NCI-H526 treated with DMSO at 0.1 percent for 48 hours (cell line): ENCODE measurements at regions not wholly inside any gene's neighbourhood (a gene's known extent, or its start where the extent isn't known, plus 50 kb on each side); places are given as distances from the start of the nearest gene placed in this dataset.
"Not testable (repeated sequence)": the region's sequence is repeated elsewhere in the genome, so short reads cannot be mapped to it uniquely, and the experiment has no call there.

Source experiments
- DNase-seq: peaks from one replicate; lab custom pipeline; 2025; lab: John Stamatoyannopoulos, UW

DNA sequence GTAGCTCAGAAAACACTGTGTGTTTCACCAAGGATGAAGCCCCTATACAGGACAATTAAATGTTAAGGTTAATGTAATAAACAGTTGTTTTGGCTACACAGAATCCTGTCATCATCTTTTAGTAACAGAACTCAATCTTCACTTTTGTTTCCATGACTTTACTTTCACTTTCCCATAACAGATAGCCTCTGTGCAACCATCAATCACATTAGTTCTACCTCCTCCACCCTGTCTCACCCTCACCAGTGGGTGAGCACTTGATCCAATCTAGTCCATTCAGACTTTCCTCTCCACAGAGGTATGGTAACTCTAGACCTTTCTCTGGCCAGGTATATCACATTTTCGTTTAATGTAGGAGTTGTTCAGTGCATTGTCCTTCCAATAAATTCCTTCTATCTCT lies 1018.5 kb downstream of the ADGRL2 start:
- DNase-seq, result no peak

DNA sequence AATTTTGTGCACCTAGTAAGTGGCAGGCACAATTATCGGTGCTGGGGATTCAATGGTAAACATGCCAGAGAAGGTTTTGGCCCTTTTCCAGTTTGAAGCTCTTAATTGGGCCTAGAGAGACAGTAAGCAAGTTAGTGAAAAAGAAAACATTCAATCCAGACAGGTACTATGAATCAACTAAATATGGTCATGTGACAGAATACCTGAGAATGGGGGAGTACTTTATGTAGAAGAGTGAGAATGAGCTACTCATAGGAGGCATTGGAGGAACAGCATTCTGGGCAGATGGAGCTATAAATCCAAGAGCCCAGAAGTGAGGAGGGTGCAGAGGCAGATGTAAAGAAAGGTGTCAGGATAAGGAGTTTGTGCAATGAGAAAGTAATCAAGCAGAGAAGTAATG lies 1017.9 kb downstream of the ADGRL2 start:
- no peak for DNase-seq

DNA sequence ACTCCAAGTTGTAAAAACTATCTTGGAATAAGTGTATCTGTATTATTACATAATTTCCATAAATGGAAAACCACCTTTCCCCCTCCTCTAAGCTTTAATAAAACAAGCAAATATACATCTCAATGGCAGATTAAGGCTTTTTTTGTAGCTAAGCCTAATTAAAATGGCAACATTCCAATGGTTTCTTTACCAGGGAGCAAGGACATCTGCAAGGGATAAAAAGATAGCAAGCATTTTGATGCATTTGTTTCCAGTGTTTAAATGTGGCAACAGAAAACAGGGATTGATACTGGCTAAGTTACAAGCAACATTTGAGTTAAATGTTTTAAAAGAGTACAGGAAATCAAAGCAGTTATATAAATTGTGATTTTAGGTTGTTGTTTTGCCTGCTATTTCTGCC lies 1012.7 kb downstream of the ADGRL2 start:
- DNase-seq, result no peak

DNA sequence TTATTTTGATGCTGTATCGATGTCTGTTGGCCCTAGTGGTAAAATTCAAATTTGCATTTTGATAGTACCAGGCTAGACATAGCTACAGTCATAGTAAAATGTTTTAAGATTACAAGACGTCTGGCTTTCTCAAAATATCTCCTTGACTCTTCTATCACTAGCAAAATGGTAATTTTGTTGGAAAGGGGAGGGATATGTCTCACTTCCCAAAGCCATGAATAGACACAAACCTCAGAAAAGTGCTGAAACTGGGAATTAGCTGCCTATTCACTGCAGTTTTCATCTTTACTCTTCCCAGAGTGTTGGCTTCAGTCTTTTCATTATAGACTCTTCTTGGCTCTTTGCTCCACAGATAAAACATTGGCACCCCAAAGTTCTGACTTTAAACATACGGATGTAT lies 1009.9 kb downstream of the ADGRL2 start:
- no peak for DNase-seq

DNA sequence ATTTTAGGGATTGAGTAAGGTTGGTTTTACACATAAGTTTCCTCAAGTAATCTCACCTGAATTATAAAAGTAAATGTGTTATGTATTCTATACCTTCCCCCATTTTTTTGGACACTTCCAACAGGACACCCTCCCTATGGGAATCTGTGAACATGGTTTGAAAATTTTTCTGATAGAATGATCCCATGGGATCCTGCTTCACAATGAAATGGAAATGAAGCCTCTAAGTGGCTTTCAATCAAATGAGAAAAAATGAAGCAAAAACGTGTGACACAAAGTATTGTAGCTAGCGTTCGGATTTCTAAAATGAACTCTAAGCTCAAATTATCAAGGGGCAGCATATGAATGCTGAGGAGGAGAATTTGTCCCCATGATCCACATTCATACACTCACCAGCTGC lies 1006.8 kb downstream of the ADGRL2 start:
- DNase-seq, result no peak

DNA sequence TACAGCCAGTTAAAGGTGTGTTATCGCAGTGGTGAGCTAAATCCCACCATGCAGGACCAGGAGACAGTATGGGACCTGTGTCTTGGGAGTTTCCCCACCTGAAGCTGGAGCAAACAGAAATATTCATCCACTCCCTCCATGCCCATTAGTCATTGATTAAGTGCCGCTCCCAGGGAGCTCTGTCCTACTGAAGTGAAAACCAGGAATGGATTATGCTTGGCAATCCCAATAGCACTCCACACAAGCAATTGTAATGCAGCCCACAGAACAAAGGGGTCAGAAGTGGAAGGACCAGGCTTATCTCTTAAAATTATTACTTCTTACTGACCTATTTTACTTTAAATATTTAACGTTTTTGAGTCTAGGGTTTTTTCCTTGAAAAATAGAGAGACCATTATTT lies 1005.4 kb downstream of the ADGRL2 start:
- no peak for DNase-seq

DNA sequence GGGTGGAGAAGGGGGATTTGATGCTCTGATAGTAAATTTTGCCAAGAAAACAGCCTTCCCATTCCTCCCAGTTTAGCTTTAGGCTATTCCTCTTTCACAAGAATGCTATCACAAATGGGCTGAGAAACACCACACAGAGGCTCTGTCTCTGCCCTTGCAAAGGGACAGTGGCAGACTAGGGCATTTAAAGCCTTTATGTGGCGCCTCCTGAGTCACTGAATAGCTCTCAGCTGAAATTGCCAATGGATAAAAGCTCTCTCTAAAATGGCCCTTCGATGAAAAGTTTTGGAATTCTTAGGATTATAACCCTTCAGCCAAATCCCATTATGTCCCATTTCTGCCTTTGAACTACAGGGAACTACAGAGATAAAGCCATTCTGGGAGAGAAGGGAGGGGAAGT lies 1000.4 kb downstream of the ADGRL2 start:
- DNase-seq, result no peak

DNA sequence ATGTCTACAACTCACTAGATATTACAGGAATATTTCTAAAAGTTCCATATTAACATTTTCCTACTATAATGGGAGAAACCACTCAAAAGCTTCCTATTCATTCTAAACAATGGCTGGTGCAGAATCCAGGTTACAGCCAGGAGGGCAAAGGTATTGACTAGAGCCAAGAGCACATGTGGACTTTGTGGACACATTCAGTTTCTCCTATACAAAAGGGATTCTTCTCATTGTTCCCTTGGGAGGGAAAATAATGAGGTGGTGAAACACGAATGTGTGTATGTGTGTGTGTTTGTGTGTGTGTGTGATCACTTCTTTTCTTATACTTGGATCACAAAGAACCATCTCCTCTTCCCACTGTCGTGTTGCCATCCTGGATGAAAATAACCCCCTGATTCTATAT lies 1000.0 kb downstream of the ADGRL2 start:
- no peak for DNase-seq

DNA sequence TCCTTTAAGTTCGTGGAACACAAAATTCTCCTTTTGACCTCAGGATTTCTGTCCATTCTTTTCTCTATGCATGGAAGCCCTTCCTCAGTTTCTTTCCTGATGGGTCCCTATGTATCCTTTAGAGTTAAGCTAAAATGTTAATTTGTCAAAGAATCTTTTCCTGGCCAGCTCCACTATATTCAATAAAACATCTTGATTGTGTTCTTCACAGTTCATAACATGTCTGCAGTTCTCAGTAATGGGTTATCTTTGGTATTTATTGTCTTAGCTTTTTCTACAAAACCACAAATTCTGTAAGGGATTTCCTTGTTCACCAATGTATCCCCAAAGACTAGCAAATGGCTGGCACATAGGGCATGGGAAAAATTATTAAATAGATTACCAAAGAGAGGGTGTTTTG lies 998.5 kb downstream of the ADGRL2 start:
- no peak for DNase-seq

DNA sequence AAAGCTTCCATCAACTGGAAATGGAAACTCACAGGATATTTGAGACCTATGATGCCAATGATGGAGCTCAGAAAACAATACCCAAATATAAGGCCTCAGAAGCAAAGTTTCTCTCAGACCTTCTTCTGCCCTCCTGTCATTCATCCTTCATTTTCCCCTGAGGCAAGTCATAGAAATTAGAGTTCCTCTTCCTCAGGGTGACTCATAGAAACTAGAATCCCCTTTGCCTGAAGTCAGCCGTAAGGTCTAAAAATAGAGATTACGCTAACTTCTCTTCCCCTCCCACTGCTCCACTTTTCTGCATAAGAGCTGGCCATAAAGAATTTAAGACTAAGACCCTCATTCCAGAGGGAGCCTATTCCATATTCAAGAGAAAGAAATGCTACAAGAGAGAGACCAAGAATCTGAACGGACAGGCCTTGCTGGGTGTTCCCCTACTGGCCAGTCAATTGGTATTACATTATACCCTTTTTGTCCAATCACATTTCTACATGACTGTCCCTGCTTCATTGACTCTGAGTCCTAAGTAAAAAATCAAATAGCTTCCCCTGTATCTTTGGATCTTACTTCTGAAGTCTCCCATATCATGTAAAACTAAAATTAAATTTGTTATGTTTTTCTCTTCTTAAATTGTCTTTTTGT lies 994.9 kb downstream of the ADGRL2 start:
- no peak for DNase-seq

DNA sequence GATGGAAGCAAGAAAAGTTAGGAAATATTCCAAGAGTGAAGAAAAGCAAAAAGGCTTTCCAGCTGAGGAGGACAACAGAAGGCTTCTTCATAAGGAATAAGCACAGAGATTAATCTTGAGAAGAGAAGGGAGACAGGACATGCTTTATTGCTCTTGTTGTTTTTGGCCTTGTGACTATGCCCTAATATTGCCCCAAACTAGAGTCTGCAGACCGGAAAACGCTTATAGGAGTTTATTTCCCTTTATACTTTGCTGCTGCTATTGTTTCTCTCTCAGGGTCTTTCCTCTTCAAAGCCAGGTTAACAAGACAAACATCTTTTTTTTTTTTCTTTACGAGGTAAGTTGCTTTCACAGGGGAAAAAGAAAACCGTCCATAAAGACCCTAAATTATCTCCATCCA lies 991.4 kb downstream of the ADGRL2 start:
- no peak for DNase-seq

DNA sequence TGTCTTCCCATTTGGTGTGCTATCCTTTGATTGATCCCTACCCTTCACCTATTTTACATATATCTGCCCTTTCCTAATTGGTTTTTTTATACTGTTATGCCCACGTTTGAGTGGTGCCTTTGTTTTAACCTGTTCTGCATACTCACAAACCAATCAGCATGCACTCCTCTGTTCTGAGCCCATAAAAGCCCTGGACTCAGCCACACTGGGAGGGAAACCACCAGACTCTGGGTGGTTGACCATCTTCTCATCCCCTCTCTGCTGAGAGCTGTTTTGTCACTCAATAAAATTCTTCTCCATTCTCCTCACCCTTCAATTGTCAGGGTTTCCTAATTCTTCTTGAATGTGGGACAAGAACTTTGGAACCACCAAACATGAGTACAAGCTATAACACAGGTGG lies 989.8 kb downstream of the ADGRL2 start:
- no peak for DNase-seq

DNA sequence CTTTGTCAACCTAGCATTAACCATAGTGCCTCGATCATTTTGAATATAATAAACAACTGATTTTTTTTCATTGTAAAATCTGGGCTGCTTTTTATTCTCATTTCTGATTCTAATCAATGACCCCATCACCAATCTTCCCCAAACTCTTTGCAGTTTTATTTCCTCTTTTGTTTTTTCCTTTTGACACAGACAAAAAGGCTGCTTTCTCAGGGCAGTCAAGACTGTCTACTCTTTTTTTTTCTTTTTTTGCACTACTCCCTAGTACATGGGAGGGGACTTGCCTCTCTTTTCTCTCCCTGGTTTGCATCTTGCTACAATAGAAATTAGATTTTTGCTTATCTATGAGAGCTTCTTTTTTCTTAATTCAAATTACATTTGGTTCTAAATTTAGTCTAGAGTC lies 987.9 kb downstream of the ADGRL2 start:
- DNase-seq, result no peak

DNA sequence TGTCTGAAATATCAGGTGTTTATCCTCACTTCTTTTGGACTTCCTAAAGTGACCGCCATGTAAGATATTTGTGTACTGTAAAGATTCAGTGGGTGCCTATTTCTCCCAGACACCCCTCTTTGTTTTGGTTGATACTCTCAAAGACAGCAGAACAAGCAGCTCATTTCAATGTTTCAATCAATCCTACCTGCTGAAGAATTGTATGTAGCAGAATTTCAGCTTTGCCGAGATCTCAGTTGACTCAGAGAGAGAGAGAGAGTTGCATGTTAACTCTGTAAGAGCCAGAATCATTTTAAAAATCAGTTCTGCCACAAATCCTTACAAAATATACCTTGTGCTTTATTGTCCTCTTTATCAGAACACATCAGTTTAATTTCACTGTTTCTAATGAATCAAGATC lies 987.3 kb downstream of the ADGRL2 start:
- no peak for DNase-seq

DNA sequence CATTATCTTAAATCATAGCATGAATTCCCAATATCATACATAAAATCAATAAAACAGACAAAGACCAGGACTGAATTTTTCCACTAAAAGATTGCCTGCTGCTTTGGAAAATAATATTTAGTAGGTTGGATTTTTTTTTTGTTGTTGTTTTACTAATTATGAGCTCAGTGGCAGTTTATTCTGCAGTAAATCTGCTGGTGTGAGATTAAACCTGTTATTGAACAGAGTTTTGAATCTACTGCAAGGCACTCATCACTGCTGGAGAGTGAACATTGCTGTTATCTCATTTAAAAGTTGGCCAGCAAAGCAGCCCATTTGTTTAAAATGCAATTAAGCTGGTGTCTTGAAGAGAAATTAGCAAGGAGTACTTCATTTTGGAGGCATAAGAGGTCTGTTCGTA lies 986.1 kb downstream of the ADGRL2 start:
- no peak for DNase-seq

DNA sequence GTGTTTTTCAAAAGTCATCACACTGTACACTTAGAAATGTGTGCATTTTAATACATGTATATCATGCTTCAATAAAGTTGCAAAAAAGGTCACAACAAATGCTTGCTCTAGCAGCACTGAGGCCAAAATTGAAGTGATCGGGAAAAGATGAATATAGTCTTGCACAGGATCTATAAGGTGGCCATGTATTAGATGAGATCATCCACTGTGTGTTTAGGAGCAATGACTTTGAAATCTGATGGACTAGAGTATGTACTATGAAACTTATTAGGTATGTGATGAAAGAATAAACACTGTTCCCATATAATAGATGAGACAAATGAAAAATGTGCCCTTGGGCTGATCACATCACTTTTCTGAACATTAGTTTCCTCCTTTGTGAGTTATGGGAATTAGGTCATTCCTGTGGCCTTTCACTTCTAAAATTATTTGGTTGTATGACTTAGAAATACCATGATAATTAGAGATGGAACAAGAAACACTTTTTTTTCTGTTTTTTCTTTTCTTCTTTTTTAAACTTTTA lies 984.6 kb downstream of the ADGRL2 start:
- DNase-seq, result no peak

DNA sequence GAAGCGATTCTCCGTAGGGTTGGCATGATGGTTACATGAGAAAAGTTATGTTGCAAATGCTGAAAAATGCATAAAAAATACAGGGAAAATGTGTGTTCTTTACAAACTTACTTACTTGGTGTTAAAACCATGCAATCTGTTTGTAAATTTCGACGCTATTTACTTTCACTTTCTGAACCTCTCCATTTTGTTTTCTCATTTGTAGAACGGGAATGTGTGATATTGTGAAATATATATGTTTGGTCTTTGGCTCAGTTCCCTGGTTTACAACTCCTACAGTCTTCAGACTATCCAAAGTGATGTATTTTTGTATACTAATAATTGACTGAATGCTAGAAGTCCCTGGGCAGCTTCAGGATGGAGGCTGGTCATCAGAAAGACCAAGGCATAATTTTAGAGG lies 982.3 kb downstream of the ADGRL2 start:
- DNase-seq, result no peak

DNA sequence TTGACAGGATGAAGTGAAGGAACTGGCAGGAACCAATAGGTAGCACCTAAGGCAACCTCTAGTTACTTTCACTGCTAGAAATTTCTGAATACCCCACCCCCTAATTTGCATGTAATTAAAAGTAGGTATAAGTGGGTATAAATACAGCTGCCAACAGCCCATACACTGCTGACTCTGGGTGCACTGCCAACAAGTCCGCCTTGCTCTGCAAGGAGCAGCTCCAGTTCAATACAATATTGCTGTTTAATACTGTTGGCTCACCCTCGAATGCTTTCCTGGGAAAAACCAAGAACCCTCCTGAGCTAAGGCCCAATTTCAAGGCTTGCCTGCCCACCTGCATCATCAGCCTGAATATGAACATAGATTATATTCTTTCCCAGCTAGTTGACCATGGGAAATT lies 981.9 kb downstream of the ADGRL2 start:
- DNase-seq, result no peak

DNA sequence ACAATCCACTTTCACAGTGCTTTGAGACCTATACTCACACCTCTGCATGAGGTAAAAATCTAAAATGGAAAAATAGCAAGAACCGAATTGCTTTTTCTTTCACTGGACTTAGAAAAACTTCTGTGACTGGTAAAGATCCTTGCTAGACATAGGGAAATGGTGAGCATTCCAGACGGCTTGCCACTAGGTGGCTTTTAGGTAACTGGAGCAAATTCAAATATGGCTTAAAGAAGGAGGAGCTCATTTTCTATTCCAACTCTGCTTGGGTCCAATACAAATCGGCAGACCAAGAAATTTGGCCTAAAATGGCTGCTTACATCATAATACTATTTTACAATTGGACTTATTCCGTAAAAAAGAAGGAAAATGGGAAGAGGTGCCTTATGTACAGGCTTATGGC lies 977.9 kb downstream of the ADGRL2 start:
- DNase-seq, result no peak

DNA sequence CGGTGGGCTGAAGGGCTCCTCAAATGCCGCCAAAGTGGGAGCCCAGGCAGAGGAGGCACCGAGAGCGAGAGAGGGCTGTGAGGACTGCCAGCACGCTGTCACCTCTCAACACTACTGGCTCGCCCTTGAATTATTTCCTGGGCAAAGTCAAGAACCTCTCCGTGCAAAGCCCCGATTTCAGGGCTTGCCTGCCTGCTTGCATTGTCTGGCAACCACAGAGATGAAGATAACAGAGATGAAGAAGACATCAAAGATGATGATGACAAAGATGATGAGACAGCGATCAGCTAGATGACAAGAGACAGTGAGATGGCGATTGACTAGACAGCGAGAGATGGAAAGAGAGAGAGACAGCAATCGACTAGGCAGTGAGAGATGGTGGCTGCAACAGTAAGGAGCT lies 976.5 kb downstream of the ADGRL2 start:
- no peak for DNase-seq

DNA sequence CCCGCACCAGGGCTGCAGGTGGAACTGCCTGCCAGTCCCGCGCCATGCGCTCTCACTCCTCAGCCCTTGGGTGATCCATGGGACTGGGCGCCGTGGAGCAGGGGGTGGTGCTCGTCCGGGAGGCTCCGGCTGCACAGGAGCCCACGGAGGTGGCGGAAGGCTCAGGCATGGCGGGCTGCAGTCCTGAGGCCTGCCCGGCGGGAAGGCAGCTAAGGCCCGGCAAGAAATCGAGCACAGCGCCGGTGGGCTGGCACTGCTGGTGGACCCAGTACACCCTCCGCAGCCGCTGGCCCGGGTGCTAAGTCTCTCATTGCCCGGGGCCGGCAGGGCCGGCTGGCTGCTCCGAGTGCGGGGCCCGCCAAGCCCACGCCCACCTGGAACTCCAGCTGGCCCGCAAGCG lies 976.0 kb downstream of the ADGRL2 start:
- DNase-seq, result not testable (repeated sequence)

DNA sequence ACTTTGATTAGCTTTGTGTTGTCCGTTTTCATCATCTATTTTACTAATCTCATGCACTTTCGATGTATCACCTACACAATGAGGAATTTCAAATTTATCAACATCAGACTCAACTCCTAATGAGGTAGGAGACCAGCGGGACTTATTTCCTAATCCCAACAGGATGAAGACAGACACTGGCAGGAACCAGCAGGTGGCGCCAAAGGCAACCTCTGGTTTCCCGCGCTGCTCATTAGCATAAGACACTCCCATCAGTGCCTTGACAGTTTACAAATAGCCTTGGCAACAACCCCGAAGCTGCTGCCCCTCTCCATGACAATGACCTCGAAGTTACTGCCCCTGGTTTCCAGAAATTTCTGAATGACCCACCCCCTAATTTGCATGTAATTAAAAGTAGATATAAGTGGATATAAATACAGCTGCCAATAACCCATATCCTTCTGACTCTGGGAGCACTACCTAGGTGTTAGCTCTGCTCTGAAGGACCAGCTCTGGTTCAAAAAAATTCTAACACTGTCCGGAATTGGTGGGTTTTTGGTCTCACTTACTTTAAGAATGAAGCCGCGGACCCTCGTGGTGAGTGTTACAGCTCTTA lies 974.8 kb downstream of the ADGRL2 start:
- no peak for DNase-seq

DNA sequence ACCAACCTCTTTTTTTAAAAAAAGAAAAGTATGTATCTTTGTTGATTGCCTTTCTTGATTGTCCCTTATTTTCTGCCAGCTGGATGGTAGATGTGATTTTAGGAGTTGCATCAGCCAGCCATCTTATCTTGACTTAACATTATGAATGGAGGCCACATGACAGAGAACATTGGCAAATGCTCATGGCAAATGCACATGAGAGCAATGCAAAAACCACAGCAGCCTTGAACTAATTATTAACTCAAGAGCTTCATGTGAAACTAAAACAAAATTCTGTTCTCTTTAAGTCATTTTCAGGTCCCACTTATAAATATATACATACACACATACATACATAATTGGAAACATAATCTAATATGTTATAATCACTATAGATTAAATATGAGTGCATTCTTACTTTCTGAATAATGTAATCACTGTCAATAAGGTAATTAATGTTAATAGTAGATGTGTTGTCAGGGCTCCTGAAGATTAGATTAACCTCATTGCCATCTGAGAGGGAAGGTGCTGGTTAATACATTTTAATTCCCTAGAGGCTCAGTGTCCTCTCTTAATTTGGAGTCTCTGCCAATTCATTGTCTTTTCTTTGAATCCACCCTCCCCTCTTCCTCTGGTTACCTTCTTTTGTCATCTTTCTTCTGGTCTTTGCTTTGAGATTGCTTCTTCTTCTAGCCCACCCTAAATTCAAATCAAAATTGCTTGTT lies 962.2 kb downstream of the ADGRL2 start:
- DNase-seq, result no peak

DNA sequence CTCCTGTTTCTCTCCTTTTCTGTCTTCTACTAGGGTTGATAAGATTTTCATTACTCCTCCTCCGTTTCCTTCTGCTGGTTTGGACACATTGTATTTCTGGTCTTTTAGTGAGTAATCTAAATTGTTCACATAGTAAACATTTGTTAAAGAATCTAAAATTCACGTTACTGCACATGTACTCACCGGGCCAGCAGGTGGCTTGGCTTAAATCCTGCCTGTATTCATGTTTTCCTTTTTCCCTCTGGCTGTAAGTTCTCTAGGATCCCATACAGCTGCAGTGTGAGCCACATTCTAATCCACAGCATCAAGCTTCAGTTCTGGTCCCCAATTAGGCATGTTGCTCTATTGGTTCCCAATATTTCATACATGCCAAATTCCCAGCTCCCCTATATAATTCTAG lies 958.3 kb downstream of the ADGRL2 start:
- no peak for DNase-seq
